GM23338 (cell line): ENCODE measurements at regions not wholly inside any gene's neighbourhood (a gene's known extent, or its start where the extent isn't known, plus 50 kb on each side); places are given as distances from the start of the nearest gene placed in this dataset.

ENCODE experiments used
- ATAC-seq: fragments of 200-7000 bp; cut with Tn5 transposase; 3 replicates; pipeline ENCODE4 v1.9.1; 2020
- DNase-seq: peaks from one replicate; pipeline ENCODE4 v3.0.0-alpha.2; 2015; ENCODE audit warnings: low spot score
- H2AFZ ChIP-seq: fragments of 200-600 bp; sonication (generic); 2 replicates; pipeline ENCODE4 v1.8.0; 2016; ENCODE audit warnings: antibody characterized with exemption, mild to moderate bottlenecking, moderate library complexity
- H3F3A ChIP-seq: fragments of 200-600 bp; sonication (generic); replicated peaks from 2 replicates; pipeline ENCODE4 v1.8.0; 2017; ENCODE audit warnings: antibody characterized with exemption, mixed run types, low read depth
- H3K27ac ChIP-seq: fragments of 200-600 bp; sonication (generic); 2 replicates; pipeline ENCODE4 v1.6.1; 2016; ENCODE audit warnings: low read depth
- H3K27me3 ChIP-seq: fragments of 200-600 bp; sonication (generic); 2 replicates; pipeline ENCODE4 v1.8.0; 2016; ENCODE audit warnings: mild to moderate bottlenecking, mixed run types, moderate library complexity; ENCODE audit not compliant: insufficient read depth
- H3K36me3 ChIP-seq: fragments of 200-600 bp; sonication (generic); 2 replicates; pipeline ENCODE4 v1.8.0; 2016; ENCODE audit warnings: mild to moderate bottlenecking; ENCODE audit not compliant: insufficient read depth
- H3K4me1 ChIP-seq: fragments of 200-600 bp; sonication (generic); 2 replicates; pipeline ENCODE4 v1.8.0; 2016; ENCODE audit warnings: mild to moderate bottlenecking, moderate library complexity; ENCODE audit not compliant: insufficient read depth
- H3K4me2 ChIP-seq: fragments of 200-600 bp; sonication (generic); 2 replicates; pipeline ENCODE4 v1.7.1; 2017; ENCODE audit warnings: mixed run types
- H3K4me3 ChIP-seq: fragments of 200-600 bp; sonication (generic); 2 replicates; pipeline ENCODE4 v1.6.1; 2016; ENCODE audit warnings: mixed run types
- H3K79me2 ChIP-seq: fragments of 200-600 bp; sonication (generic); replicated peaks from 2 replicates; pipeline ENCODE4 v1.8.0; 2017; ENCODE audit warnings: mild to moderate bottlenecking; ENCODE audit not compliant: insufficient read depth
- H3K9me2 ChIP-seq: fragments of 200-600 bp; sonication (generic); 2 replicates; pipeline ENCODE4 v1.8.0; 2017; ENCODE audit not compliant: insufficient read depth
- H4K20me1 ChIP-seq: fragments of 200-600 bp; sonication (generic); replicated peaks from 2 replicates; pipeline ENCODE4 v1.8.0; 2017; ENCODE audit warnings: mild to moderate bottlenecking; ENCODE audit not compliant: insufficient read depth
- H3K27ac Mint-ChIP-seq: 2 replicates; pipeline ENCODE4 v1.8.0; 2020; ENCODE audit warnings: inconsistent platforms, mild to moderate bottlenecking, moderate library complexity, mixed read lengths
- H3K27me3 Mint-ChIP-seq: 3 replicates; pipeline ENCODE4 v1.8.0; 2022; ENCODE audit warnings: low read depth, mild to moderate bottlenecking, moderate library complexity, mixed read lengths, inconsistent platforms; ENCODE audit not compliant: insufficient read depth, poor library complexity
- H3K36me3 Mint-ChIP-seq: 3 replicates; pipeline ENCODE4 v1.8.0; 2021; ENCODE audit warnings: low read depth, mild to moderate bottlenecking, inconsistent platforms, moderate library complexity, mixed read lengths
- H3K4me1 Mint-ChIP-seq: 3 replicates; pipeline ENCODE4 v1.8.0; 2020; ENCODE audit warnings: mild to moderate bottlenecking, inconsistent platforms, mixed read lengths
- H3K4me3 Mint-ChIP-seq: 3 replicates; pipeline ENCODE4 v1.8.0; 2021; ENCODE audit warnings: moderate library complexity, mild to moderate bottlenecking, inconsistent platforms, mixed read lengths
- H3K9me3 Mint-ChIP-seq: 3 replicates; pipeline ENCODE4 v1.8.0; 2020; ENCODE audit warnings: moderate library complexity, mild to moderate bottlenecking, inconsistent platforms, mixed read lengths
- EZH2 ChIP-seq: fragments of 200-600 bp; sonication (generic); IDR thresholded peaks from one replicate; pipeline ENCODE4 v1.8.0; 2017; ENCODE audit warnings: antibody characterized with exemption, mild to moderate bottlenecking, low read depth; ENCODE audit not compliant: unreplicated experiment
- JUNB ChIP-seq: IDR thresholded peaks from one replicate; pipeline ENCODE4 v1.6.1; 2016; ENCODE audit warnings: antibody characterized with exemption; ENCODE audit not compliant: unreplicated experiment
- NANOG ChIP-seq: IDR thresholded peaks from 2 replicates; pipeline ENCODE4 v1.6.1; 2016; ENCODE audit warnings: antibody characterized with exemption, borderline replicate concordance
- STAT1 ChIP-seq: IDR thresholded peaks from one replicate; pipeline ENCODE4 v1.6.1; 2016; ENCODE audit warnings: antibody characterized with exemption; ENCODE audit not compliant: unreplicated experiment
- ZNF331 ChIP-seq: fragments of 250-450 bp; sonication (Bioruptor Pico); IDR thresholded peaks from 2 replicates; pipeline ENCODE4 v1.5.0; 2020; ENCODE audit warnings: low read depth, mild to moderate bottlenecking, moderate library complexity
- TF ChIP-seq, protein P1 (sequence below): fragments of 250-450 bp; sonication (Bioruptor Pico); IDR thresholded peaks from 2 replicates; pipeline ENCODE4 v1.5.0; 2020; ENCODE audit warnings: mild to moderate bottlenecking, moderate library complexity
- TF ChIP-seq, protein P2 (sequence below), 2 experiments: fragments of 200-600 bp in 1 of 2; sonication (generic) in 1 of 2; conservative IDR thresholded peaks; 2 replicates each; pipeline versions ENCODE4 v1.5.1 to v1.6.1; 2016 to 2017; ENCODE audit warnings: antibody characterized with exemption in 2 of 2, low read depth in 2 of 2, mild to moderate bottlenecking in 2 of 2, moderate library complexity in 1 of 2
- TF ChIP-seq, protein P3 (sequence below): IDR thresholded peaks from 2 replicates; pipeline ENCODE4 v1.6.1; 2016; ENCODE audit warnings: antibody characterized with exemption

DNA sequence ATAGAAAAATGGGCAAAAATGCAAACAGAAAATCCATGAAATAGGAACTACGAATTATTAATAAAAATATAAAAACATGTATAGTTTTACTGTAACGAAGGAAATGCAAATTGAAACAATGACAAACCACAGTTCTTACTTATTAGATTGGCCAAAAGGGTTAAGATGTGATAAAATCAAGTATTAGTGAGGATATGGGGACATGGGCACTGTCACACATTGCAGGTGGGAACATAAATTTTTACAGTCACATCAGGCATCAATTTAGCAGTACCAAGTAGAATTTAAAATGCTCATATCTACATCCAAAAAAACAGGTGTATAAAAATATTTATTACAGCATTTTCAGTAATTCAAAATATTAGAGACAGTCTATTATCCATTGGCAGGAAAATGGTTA lies 353.2 kb upstream of the API5 start:
- H3K9me2 ChIP-seq: no peaks in the 10 kb centered on the region
- no peaks in the 10 kb centered on the region for H4K20me1 ChIP-seq
- no peak overlapping the region for H3K27ac Mint-ChIP-seq
- no peaks in the 10 kb centered on the region for H3F3A ChIP-seq
- no peaks in the 10 kb centered on the region for H3K27me3 ChIP-seq
- no peak for ATAC-seq
- H3K9me3 Mint-ChIP-seq: peaks cover 88% of the 10 kb centered on the region
- no peak for DNase-seq
- H2AFZ ChIP-seq: no peak overlapping the region
- H3K4me2 ChIP-seq: no peak overlapping the region
- H3K36me3 Mint-ChIP-seq: peaks cover 12% of the 10 kb centered on the region; the same call in 2 of the 3 replicates
- TF ChIP-seq, protein P1, sequence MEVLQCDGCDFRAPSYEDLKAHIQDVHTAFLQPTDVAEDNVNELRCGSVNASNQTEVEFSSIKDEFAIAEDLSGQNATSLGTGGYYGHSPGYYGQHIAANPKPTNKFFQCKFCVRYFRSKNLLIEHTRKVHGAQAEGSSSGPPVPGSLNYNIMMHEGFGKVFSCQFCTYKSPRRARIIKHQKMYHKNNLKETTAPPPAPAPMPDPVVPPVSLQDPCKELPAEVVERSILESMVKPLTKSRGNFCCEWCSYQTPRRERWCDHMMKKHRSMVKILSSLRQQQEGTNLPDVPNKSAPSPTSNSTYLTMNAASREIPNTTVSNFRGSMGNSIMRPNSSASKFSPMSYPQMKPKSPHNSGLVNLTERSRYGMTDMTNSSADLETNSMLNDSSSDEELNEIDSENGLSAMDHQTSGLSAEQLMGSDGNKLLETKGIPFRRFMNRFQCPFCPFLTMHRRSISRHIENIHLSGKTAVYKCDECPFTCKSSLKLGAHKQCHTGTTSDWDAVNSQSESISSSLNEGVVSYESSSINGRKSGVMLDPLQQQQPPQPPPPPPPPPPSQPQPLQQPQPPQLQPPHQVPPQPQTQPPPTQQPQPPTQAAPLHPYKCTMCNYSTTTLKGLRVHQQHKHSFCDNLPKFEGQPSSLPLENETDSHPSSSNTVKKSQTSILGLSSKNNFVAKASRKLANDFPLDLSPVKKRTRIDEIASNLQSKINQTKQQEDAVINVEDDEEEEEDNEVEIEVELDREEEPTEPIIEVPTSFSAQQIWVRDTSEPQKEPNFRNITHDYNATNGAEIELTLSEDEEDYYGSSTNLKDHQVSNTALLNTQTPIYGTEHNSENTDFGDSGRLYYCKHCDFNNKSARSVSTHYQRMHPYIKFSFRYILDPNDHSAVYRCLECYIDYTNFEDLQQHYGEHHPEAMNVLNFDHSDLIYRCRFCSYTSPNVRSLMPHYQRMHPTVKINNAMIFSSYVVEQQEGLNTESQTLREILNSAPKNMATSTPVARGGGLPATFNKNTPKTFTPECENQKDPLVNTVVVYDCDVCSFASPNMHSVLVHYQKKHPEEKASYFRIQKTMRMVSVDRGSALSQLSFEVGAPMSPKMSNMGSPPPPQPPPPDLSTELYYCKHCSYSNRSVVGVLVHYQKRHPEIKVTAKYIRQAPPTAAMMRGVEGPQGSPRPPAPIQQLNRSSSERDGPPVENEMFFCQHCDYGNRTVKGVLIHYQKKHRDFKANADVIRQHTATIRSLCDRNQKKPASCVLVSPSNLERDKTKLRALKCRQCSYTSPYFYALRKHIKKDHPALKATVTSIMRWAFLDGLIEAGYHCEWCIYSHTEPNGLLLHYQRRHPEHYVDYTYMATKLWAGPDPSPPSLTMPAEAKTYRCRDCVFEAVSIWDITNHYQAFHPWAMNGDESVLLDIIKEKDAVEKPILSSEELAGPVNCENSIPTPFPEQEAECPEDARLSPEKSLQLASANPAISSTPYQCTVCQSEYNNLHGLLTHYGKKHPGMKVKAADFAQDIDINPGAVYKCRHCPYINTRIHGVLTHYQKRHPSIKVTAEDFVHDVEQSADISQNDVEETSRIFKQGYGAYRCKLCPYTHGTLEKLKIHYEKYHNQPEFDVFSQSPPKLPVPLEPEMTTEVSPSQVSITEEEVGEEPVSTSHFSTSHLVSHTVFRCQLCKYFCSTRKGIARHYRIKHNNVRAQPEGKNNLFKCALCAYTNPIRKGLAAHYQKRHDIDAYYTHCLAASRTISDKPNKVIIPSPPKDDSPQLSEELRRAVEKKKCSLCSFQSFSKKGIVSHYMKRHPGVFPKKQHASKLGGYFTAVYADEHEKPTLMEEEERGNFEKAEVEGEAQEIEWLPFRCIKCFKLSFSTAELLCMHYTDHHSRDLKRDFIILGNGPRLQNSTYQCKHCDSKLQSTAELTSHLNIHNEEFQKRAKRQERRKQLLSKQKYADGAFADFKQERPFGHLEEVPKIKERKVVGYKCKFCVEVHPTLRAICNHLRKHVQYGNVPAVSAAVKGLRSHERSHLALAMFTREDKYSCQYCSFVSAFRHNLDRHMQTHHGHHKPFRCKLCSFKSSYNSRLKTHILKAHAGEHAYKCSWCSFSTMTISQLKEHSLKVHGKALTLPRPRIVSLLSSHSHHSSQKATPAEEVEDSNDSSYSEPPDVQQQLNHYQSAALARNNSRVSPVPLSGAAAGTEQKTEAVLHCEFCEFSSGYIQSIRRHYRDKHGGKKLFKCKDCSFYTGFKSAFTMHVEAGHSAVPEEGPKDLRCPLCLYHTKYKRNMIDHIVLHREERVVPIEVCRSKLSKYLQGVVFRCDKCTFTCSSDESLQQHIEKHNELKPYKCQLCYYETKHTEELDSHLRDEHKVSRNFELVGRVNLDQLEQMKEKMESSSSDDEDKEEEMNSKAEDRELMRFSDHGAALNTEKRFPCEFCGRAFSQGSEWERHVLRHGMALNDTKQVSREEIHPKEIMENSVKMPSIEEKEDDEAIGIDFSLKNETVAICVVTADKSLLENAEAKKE (CRISPR knock-in tag): no peak
- TF ChIP-seq NANOG (no peak), EZH2 (no peak), ZNF331 (CRISPR knock-in tag) (no peak), JUNB (no peak), STAT1 (no peak)
- TF ChIP-seq, protein P2, sequence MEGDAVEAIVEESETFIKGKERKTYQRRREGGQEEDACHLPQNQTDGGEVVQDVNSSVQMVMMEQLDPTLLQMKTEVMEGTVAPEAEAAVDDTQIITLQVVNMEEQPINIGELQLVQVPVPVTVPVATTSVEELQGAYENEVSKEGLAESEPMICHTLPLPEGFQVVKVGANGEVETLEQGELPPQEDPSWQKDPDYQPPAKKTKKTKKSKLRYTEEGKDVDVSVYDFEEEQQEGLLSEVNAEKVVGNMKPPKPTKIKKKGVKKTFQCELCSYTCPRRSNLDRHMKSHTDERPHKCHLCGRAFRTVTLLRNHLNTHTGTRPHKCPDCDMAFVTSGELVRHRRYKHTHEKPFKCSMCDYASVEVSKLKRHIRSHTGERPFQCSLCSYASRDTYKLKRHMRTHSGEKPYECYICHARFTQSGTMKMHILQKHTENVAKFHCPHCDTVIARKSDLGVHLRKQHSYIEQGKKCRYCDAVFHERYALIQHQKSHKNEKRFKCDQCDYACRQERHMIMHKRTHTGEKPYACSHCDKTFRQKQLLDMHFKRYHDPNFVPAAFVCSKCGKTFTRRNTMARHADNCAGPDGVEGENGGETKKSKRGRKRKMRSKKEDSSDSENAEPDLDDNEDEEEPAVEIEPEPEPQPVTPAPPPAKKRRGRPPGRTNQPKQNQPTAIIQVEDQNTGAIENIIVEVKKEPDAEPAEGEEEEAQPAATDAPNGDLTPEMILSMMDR (conservative IDR thresholded peaks at IDR 0.05; ENCODE audit: low read depth in 2 of 2): no peak
- TF ChIP-seq, protein P3, sequence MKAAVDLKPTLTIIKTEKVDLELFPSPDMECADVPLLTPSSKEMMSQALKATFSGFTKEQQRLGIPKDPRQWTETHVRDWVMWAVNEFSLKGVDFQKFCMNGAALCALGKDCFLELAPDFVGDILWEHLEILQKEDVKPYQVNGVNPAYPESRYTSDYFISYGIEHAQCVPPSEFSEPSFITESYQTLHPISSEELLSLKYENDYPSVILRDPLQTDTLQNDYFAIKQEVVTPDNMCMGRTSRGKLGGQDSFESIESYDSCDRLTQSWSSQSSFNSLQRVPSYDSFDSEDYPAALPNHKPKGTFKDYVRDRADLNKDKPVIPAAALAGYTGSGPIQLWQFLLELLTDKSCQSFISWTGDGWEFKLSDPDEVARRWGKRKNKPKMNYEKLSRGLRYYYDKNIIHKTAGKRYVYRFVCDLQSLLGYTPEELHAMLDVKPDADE: no peak
- no peaks in the 10 kb centered on the region for H3K4me1 ChIP-seq
- no peaks in the 10 kb centered on the region for H3K36me3 ChIP-seq
- H3K4me3 ChIP-seq: no peak overlapping the region
- no peak overlapping the region for H3K27ac ChIP-seq
- H3K4me3 Mint-ChIP-seq: no peak overlapping the region
- peaks cover 2% of the 10 kb centered on the region for H3K27me3 Mint-ChIP-seq
- no peaks in the 10 kb centered on the region for H3K79me2 ChIP-seq
- H3K4me1 Mint-ChIP-seq: no peaks in the 10 kb centered on the region
